ENCODE measurements at regions not wholly inside any gene's neighbourhood (a gene's known extent, or its start where the extent isn't known, plus 50 kb on each side); places are given as distances from the start of the nearest gene placed in this dataset.

DNA sequence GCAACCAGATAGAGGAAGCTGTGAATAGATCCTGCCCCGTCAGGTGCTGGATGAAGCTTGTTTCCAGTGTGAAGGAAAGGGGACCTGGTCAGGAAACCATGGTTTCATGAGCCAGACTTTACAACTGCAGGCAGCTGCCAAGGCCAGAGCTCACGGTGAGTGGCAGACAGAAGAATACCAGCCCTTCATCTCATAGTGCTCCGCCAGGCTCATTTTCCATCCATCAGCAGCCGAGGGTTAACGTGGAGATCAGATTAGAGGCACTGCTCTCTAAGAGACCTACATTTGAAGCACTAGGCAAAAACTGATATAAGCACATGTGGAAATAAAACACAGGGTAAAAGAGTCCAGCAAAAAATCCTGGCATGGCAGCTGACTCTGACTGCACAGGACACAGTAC is 172.4 kb downstream of the CD24 start:
- TF ChIP-seq, protein P1, sequence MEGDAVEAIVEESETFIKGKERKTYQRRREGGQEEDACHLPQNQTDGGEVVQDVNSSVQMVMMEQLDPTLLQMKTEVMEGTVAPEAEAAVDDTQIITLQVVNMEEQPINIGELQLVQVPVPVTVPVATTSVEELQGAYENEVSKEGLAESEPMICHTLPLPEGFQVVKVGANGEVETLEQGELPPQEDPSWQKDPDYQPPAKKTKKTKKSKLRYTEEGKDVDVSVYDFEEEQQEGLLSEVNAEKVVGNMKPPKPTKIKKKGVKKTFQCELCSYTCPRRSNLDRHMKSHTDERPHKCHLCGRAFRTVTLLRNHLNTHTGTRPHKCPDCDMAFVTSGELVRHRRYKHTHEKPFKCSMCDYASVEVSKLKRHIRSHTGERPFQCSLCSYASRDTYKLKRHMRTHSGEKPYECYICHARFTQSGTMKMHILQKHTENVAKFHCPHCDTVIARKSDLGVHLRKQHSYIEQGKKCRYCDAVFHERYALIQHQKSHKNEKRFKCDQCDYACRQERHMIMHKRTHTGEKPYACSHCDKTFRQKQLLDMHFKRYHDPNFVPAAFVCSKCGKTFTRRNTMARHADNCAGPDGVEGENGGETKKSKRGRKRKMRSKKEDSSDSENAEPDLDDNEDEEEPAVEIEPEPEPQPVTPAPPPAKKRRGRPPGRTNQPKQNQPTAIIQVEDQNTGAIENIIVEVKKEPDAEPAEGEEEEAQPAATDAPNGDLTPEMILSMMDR (conservative IDR thresholded peaks at IDR 0.05), result no peak
- WGBS (ENCODE audit: extremely low coverage, insufficient read length, low lambda C conversion rate), result no CpG with 5 or more reads among the region's 5 CpGs
- Mint-ChIP-seq H3K4me3 (no peak overlapping the region), H3K36me3 (ENCODE audit: insufficient read depth in 1 of 3, low read depth in 3 of 3) (peaks cover 4 to 19% (median 15%) of the 10 kb centered on the region in 3 experiments), H3K27ac (no peak overlapping the region), H3K27me3 (ENCODE audit: low read depth) (peaks cover 4% of the 10 kb centered on the region), H3K4me1 (peaks cover 72 to 79% of the 10 kb centered on the region in 2 experiments), H3K9me3 (peaks cover 19 to 20% of the 10 kb centered on the region in 2 experiments)
- Histone ChIP-seq H2BK5ac (ENCODE audit: insufficient read length, low read length) (no peak overlapping the region), H3K79me1 (ENCODE audit: insufficient read depth, low read depth, low read length, poor library complexity, severe bottlenecking) (no peaks in the 10 kb centered on the region), H4K5ac (ENCODE audit: insufficient read length, low read depth, low read length) (no peak overlapping the region), H3K9me3 (ENCODE audit: control insufficient read depth, low read depth, low read length) (peaks cover 6% of the 10 kb centered on the region), H4K91ac (ENCODE audit: insufficient read length, low read depth, low read length) (no peak overlapping the region), H2AK5ac (ENCODE audit: insufficient read length, low read length) (no peak overlapping the region), H3K27me3 (ENCODE audit: insufficient read depth, low read length) (no peaks in the 10 kb centered on the region), H2BK20ac (ENCODE audit: low read depth, low read length, poor library complexity, severe bottlenecking) (no peak overlapping the region), H4K8ac (replicated peaks; ENCODE audit: insufficient read length, low read depth, low read length) (no peak overlapping the region), H2AFZ (ENCODE audit: low read length) (no peak overlapping the region), H3K4me1 (ENCODE audit: insufficient read depth, low read length) (peaks cover 28% of the 10 kb centered on the region), H3K27ac (ENCODE audit: insufficient read length, low read depth, low read length) (no peak overlapping the region), H3K79me2 (ENCODE audit: insufficient read depth, low read length) (no peaks in the 10 kb centered on the region), H3K23me2 (ENCODE audit: insufficient read length, low read depth, low read length, poor library complexity, severe bottlenecking) (no peaks in the 10 kb centered on the region), H3K14ac (ENCODE audit: insufficient read depth, low read length) (no peak overlapping the region), H2BK15ac (ENCODE audit: low read depth, low read length) (no peak overlapping the region), H3K4me2 (ENCODE audit: insufficient read depth, insufficient read length, low read length) (no peak overlapping the region), H3T11ph (ENCODE audit: low read length) (no peak overlapping the region), H4K20me1 (ENCODE audit: control insufficient read depth, insufficient read depth, insufficient read length) (no peaks in the 10 kb centered on the region), H3K4ac (ENCODE audit: low read depth, low read length) (no peak overlapping the region), H3K9ac (ENCODE audit: extremely low read depth, insufficient read length, low read length) (no peak overlapping the region), H3K23ac (ENCODE audit: insufficient read length, low read depth, low read length) (no peak overlapping the region), H2BK12ac (ENCODE audit: insufficient read length, low read depth, low read length) (no peak overlapping the region), H3K56ac (ENCODE audit: insufficient read length, low read depth, low read length) (no peak overlapping the region), H2BK120ac (ENCODE audit: low read depth, low read length, poor library complexity, severe bottlenecking) (no peak overlapping the region), H3K18ac (ENCODE audit: insufficient read length, low read depth, low read length) (no peak overlapping the region)
- DNase-seq, result no peak

All from H9 (cell line).